Retinal pigment epithelial cell (primary cell): ENCODE measurements at regions not wholly inside any gene's neighbourhood (a gene's known extent, or its start where the extent isn't known, plus 50 kb on each side); places are given as distances from the start of the nearest gene placed in this dataset.

Source experiments
- DNase-seq: peaks from one replicate; pipeline ENCODE4 v3.0.0-alpha.2; 2010; ENCODE audit warnings: low read depth
- H3K4me3 ChIP-seq: 2 replicates; pipeline ENCODE4 v1.5.1; 2011; ENCODE audit warnings: mild to moderate bottlenecking, low read length, control low read depth, moderate library complexity
- TF ChIP-seq, protein P1 (sequence below): conservative IDR thresholded peaks from 2 replicates; pipeline ENCODE4 v1.5.1; 2011; ENCODE audit warnings: low read depth, low read length, control low read depth, inconsistent platforms

DNA sequence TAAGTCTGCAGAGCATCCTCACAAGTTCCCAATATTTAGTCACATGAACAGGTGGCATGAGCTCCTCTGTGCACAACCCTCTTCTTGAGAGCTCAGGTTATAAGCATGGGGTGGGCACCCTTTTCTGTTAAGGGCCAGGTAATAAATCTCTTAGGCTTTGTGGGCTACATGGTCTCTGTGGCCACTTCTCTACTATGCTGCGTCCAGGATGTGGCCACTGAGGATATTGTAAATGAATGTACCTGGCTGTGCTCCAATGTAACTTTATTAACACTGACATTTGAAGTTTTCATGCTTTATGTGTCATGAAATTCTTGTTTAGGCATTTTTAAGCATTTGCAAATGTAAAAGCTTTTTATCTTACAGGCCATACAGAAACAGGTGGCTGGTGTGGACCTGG is 116.8 kb upstream of the ST6GAL2 start:
- no peak for DNase-seq
- no peak overlapping the region for H3K4me3 ChIP-seq
- TF ChIP-seq, protein P1, sequence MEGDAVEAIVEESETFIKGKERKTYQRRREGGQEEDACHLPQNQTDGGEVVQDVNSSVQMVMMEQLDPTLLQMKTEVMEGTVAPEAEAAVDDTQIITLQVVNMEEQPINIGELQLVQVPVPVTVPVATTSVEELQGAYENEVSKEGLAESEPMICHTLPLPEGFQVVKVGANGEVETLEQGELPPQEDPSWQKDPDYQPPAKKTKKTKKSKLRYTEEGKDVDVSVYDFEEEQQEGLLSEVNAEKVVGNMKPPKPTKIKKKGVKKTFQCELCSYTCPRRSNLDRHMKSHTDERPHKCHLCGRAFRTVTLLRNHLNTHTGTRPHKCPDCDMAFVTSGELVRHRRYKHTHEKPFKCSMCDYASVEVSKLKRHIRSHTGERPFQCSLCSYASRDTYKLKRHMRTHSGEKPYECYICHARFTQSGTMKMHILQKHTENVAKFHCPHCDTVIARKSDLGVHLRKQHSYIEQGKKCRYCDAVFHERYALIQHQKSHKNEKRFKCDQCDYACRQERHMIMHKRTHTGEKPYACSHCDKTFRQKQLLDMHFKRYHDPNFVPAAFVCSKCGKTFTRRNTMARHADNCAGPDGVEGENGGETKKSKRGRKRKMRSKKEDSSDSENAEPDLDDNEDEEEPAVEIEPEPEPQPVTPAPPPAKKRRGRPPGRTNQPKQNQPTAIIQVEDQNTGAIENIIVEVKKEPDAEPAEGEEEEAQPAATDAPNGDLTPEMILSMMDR = no peak

DNA sequence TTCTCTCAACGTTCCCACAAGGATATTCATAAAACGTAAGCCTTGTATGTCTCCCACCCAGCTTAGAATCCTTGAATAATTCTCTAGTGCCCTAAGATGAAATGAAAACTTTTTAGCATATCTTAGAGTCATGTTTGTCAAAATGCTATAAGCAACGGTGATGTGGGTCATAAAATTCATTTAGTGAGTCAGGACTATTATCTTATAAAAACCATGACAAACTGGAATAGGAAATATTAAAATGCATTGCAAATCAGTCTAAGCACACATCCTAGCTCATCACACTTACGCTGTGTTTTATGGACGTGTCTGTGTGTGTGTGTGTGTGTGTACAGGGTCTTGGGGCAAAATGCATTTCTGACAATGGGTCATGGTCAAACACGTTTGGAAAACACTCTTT is 119.9 kb upstream of the ST6GAL2 start:
- H3K4me3 ChIP-seq = no peak overlapping the region
- TF ChIP-seq, protein P1 = no peak
- DNase-seq = no peak

DNA sequence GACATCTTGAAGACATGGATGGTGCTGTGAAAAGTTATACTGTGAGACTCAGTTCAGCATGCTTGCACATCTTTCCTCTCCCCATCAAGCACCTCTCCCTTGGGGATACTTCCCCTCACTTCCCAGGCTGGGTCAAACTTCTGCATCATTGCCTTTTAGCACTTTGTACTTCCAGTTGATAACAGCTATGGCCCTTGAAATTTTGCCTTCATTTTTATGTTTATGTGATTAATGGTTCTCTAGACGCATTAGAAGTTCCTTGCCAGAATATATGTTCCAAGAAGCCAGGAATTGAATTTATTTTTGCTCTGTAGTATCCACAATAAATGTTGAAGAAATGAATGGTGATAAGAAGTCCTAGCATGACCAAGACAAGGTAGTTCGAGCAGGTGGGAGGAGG is 120.9 kb upstream of the ST6GAL2 start:
- TF ChIP-seq, protein P1 = no peak
- no peak overlapping the region for H3K4me3 ChIP-seq
- no peak for DNase-seq

DNA sequence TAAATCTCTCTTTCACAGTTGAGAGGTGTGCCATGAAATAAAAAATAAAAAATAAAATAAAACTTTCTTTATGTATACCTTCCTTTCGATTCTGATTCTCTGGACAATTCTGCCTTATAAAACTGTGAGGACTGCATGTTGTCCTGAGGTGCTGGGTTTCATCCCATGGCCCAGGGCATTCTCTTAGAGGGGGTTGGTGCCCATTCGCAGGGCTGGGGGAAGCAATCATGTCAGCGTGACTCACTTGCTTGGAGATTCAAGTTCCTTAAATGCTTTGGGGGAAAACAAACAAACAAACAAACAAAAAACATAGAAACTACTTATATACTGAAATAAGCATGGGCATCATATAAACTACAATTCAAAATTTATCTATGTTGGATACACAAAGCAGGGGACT is 122.0 kb upstream of the ST6GAL2 start:
- no peak overlapping the region for H3K4me3 ChIP-seq
- TF ChIP-seq, protein P1 = no peak
- DNase-seq = no peak

DNA sequence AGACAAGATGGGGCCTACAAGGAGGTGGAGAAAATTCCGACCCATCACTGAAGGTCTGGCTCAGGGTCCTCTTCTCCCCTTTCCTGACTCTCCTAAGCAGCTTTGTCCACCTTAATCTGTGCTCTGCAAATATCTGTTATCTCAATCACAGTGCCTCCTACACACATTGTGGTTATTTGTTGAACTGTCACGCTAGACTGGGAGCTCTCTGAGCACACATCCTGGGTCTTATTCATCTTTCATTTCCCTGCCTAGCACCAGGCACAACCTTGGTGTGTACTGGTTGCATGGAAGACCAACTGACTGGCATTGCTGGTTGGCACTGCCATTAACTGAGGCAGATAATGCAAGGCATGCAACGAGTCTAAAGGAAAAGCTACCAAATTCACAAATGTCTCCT is 122.9 kb upstream of the ST6GAL2 start:
- TF ChIP-seq, protein P1 = no peak
- DNase-seq = no peak
- H3K4me3 ChIP-seq = no peak overlapping the region

DNA sequence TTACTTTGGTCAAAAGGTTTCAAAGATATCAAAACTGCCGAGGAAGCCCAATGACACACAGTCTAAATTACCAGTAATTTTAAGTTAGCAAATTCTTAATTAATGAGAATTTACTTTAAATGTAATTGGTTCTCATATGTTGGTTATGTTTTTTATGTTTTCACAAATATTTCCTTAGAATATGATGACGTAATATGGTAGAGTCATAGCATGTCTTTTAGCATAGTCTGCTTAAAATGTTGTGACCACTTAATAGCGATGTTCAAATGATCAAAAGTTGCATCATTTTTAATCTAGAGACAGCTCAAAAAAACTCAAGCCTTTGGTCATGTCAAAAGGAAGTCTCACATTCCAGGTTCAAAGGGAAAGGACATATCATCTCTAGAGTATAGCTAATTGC is 123.3 kb upstream of the ST6GAL2 start:
- DNase-seq = no peak

DNA sequence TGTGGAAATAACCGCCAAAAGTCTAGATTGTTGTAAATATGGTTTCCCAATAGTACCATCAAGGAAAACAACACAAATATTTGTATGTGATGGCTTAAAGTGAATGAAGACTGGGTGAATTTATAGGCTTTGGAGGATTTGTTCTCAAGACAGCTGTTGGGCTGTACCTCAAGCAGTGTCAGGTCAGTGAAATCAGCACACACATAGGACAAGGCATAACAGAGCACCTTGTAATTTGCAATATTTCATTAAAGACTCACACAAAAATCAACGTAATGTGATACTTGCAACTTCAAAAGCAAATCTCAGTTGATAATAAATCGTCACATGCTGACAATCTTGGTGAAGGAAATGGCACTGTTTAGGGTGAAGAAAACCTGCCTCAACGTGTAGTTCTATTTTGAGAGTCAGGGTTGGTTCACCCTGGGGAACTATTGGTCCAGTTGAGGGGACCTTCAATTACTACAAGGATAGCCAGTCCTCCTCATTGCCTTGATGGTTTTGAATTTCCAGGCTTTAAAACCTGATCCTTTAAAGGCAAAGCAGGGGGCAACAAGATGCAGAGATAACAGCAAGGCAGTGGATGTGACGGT is 126.8 kb upstream of the ST6GAL2 start:
- no peak for DNase-seq
- H3K4me3 ChIP-seq = no peak overlapping the region
- TF ChIP-seq, protein P1 = no peak

More for the DNA sequence above, 123.3 kb upstream of the ST6GAL2 start:
- no peak overlapping the region for H3K4me3 ChIP-seq
- TF ChIP-seq, protein P1 = no peak
